ENCODE measurements at regions not wholly inside any gene's neighbourhood (a gene's known extent, or its start where the extent isn't known, plus 50 kb on each side); places are given as distances from the start of the nearest gene placed in this dataset.

- TF ChIP-seq CTCF (conservative IDR thresholded peaks at IDR 0.05; ENCODE audit: low read depth, low read length) = no peak
- no peak overlapping the region for H3K4me3 ChIP-seq (ENCODE audit: low read depth, low read length)
- no peak for DNase-seq (ENCODE audit: low read depth)
Observed at GRCh38 chr19:16022681-16023080, 53.6 kb upstream of the TPM4 start.

GRCh38 chr19:16023146-16023915 lies 53.0 kb upstream of the TPM4 start:
- no peak for DNase-seq (ENCODE audit: low read depth)
- TF ChIP-seq CTCF (conservative IDR thresholded peaks at IDR 0.05; ENCODE audit: low read depth, low read length) = no peak
- H3K4me3 ChIP-seq (ENCODE audit: low read depth, low read length) = no peak overlapping the region

- no peak for DNase-seq (ENCODE audit: low read depth)
- H3K4me3 ChIP-seq (ENCODE audit: low read depth, low read length) = no peak overlapping the region
- no peak for TF ChIP-seq CTCF (conservative IDR thresholded peaks at IDR 0.05; ENCODE audit: low read depth, low read length)
Observed at GRCh38 chr19:16024266-16025107, 51.8 kb upstream of the TPM4 start.

- peak; percentile 63 for TF ChIP-seq CTCF (conservative IDR thresholded peaks at IDR 0.05; ENCODE audit: low read depth, low read length)
- H3K4me3 ChIP-seq (ENCODE audit: low read depth, low read length) = no peak overlapping the region
- no peak for DNase-seq (ENCODE audit: low read depth)
Observed at GRCh38 chr19:16025108-16026101, 50.9 kb upstream of the TPM4 start.

GRCh38 chr19:16026131-16026530 lies 50.2 kb upstream of the TPM4 start:
- DNase-seq (ENCODE audit: low read depth) = no peak
- no peak for TF ChIP-seq CTCF (conservative IDR thresholded peaks at IDR 0.05; ENCODE audit: low read depth, low read length)
- no peak overlapping the region for H3K4me3 ChIP-seq (ENCODE audit: low read depth, low read length)
